Tibial nerve (tissue), 4 donors: ENCODE measurements at regions not wholly inside any gene's neighbourhood (a gene's known extent, or its start where the extent isn't known, plus 50 kb on each side); places are given as distances from the start of the nearest gene placed in this dataset.

Experiments
- CTCF ChIP-seq, 5 experiments: fragments of 200-600 bp in 3 of 5; fragments of 450-650 bp in 2 of 5; sonication (generic) in 3 of 5; IDR thresholded peaks; one replicate each; pipeline ENCODE4 v1.5.1; 2016 to 2019; ENCODE audit warnings: antibody characterized with exemption in 5 of 5, mild to moderate bottlenecking in 3 of 5, moderate library complexity in 2 of 5
- EP300 ChIP-seq, 2 donors: sonication (generic); formaldehyde crosslinking; IDR thresholded peaks; one replicate each; pipeline ENCODE4 v1.6.1; 2017; ENCODE audit warnings: antibody characterized with exemption in 2 of 2, mild to moderate bottlenecking in 1 of 2
- POLR2A ChIP-seq, 2 donors: fragments of 450-650 bp; IDR thresholded peaks; one replicate each; pipeline ENCODE4 v1.6.1; 2017; ENCODE audit warnings: antibody characterized with exemption in 2 of 2, mild to moderate bottlenecking in 2 of 2, moderate library complexity in 2 of 2

DNA sequence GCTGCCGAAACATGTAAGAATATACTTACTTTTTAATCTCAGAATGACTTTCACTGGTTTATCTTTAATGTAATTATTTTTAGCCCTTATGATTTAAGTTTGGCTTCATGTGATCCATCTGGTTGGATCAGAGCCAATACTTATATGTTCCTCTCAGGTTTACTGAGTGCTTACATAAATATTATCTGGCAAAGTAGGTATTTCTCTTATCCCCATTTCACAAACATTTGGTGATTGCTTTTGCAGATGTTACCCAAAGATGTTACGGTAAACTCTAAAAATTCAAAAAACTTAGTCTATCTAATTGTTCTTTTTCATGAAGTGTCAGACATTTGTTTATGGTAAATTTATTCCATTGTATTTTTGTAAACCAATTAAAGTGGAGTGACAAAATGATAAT is 115.0 kb upstream of the TLL1 start:
- TF ChIP-seq EP300 (IDR thresholded peaks at IDR 0.05) (no peak), CTCF (IDR thresholded peaks at IDR 0.05) (no peak), POLR2A (IDR thresholded peaks at IDR 0.05) (no peak)
